ENCODE measurements at regions not wholly inside any gene's neighbourhood (a gene's known extent, or its start where the extent isn't known, plus 50 kb on each side); places are given as distances from the start of the nearest gene placed in this dataset.

- TF ChIP-seq YY1 (IDR thresholded peaks at IDR 0.05; ENCODE audit: insufficient read depth, insufficient read length), result no peak
- no peak for TF ChIP-seq ZNF274 (IDR thresholded peaks at IDR 0.05; ENCODE audit: low read depth, low read length)
Observed at GRCh38 chr15:96690733-96691132, 360.2 kb downstream of the NR2F2 start.
